ELR (cell line): ENCODE measurements at regions not wholly inside any gene's neighbourhood (a gene's known extent, or its start where the extent isn't known, plus 50 kb on each side); places are given as distances from the start of the nearest gene placed in this dataset.
"Not testable (repeated sequence)": the region's sequence is repeated elsewhere in the genome, so short reads cannot be mapped to it uniquely, and the experiment has no call there.

Source experiments
- DNase-seq: peaks from one replicate; pipeline ENCODE4 v3.0.0-alpha.2; 2015; ENCODE audit warnings: low read depth

- DNase-seq: no peak
Measured at GRCh38 chr3:158026236-158026635, 80.0 kb downstream of the SHOX2 start.

- DNase-seq: not testable (repeated sequence)
Measured at GRCh38 chr3:158019897-158020296, 86.3 kb downstream of the SHOX2 start.

DNA sequence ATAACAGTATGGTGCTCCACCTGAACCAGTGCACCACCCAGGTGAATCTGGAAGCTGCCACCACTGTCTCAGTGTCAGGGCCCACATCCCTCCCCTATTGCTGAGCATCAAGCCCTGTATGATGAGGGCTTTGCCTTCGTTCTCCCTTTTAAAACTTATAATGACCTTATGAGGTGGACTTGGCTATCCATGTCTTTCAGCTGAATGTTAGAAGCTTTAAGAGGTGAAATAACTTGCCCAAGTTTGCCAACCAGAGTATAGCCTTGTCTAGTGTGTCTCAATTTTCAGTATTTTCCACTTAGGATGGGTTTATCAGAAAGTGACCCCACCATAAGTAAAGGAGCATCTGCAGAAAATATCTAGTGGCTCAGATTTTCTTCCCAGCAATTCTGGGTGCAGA is 87.8 kb downstream of the SHOX2 start:
- DNase-seq: no peak

DNA sequence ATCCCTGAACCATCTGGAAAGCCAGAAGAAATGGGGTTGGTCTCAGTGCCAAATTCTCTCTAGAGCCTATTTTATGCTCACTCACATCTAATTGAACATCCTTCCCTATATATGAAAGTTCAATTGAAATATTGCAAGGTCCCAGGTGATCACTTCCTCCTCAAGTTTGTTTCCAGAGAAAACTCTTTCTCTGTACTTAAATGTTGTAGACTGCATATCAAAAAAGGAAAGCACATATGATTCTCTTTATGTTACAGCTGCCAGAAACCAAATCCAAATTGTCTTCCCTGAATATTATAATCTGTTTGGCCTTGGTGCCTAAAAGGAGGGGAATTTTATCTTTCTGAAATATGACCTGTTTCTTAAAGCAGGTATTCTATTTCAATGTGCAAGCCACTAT is 93.3 kb downstream of the SHOX2 start:
- DNase-seq: no peak

DNA sequence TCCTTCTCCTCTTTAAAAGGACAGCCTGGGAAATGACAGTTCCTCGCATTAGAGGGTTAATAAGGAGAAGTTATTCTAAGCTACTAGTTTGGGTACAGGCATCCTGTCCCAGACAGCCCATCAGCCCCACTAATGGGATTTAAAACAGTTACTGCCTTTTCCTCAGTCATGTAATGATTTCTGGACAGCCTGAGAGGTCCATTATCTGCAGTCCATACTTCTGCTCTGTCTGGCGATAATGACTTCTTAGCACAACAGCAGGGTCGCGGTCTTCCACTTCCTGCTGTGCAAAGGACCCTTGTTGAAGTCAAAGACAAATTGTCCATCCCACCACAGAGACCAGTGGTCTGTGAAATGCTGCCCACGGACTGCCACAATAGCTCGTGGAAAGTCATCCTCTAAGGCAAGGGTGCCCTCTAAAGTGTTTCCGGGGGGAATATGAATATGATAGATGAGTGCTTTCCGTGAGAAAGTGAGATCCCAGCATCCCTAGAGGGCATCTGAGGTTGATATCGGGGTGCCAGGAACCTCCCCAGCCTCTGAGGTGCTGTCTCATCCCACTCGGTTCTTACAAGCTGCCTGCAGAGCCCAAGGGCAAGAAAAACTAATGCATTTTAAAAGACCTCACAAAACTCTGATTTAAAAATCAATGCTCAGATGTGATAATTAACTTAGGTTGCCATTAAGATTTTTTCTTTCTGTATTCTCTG is 100.7 kb downstream of the SHOX2 start:
- DNase-seq: no peak

GRCh38 chr3:157999246-157999645 is 107.0 kb downstream of the SHOX2 start:
- peak; percentile 9 for DNase-seq

GRCh38 chr3:157982359-157982758 is 123.9 kb downstream of the SHOX2 start:
- peak; percentile 20 for DNase-seq

GRCh38 chr3:157981819-157982218 is 124.4 kb downstream of the SHOX2 start:
- peak; percentile 36 for DNase-seq

DNA sequence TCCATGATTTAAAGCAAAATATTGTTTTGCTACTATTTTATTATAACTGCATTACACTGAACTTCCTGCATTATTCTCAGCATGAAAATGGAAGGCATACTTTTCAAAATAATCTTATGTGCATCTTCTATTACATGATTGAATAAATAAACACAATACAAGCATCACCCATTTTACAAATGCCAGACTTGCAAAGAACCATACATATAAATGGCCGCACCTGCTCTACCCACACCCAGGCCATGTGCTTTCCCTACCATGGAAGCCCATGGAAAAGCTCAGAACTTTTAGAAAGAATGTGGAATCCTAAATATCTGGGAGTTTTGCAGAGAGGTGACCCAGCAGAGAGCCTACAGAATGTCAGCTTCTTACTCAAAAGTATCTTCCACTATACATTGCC is 127.2 kb downstream of the SHOX2 start:
- DNase-seq: no peak

DNA sequence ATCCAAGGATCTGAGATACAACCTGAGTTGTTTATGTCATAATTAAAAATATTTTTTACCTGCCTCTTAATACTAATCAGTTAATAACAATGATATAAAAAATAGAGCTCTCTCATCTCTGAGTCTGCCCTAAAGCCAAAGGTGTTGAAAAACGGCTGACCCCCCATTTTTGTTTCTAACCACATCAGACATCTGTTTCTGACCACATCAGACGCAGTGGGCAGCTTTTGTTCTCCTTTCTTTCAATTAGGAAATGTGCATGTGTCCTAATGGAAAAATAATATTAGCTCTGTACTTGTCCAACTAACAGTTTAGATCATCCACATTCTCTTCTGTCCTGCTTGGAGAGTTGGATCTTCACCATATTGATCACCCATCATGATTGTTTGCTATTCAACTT is 144.6 kb downstream of the SHOX2 start:
- no peak for DNase-seq

GRCh38 chr3:157958457-157958856 is 147.8 kb downstream of the SHOX2 start:
- DNase-seq: peak; percentile 7

DNA sequence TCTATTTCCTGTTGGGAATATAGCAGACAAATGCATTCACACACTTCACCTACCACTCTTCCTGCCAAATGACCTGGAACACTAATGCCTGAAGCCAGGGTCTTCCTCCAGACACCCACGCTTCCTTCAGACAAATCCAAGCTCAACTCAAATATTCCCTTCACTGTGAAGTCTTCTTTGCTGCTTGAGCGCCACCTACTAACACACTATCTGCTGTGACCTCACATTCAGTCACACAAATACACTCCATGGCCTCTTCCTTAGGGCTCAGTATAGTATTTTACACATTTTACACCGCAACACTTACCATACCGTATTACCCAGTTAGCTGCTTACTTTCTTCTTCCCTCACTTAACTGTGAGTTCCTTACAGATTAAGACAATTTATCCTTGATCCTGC is 149.4 kb downstream of the SHOX2 start:
- DNase-seq: no peak

- DNase-seq: no peak
Measured at GRCh38 chr3:157956176-157956575, 150.0 kb downstream of the SHOX2 start.

DNA sequence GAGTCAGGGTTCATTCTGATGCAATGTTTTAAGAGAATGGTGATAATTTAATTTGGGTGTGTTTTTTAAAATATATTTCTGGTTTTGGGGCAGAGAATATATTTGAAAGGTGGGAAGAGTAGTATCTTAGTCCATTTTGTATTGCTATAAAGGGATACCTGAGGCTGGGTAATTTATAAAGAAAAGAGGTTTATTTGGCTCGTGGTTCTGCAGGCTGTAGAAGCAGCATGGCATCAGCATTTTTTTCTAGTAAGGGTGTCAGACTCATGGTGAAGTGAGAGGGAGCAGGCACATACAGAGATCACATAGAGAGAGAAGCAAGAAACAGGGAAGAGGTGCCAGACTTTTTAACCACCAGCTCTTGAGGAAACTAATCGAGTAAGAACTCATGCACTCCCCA is 152.7 kb downstream of the SHOX2 start:
- no peak for DNase-seq

DNA sequence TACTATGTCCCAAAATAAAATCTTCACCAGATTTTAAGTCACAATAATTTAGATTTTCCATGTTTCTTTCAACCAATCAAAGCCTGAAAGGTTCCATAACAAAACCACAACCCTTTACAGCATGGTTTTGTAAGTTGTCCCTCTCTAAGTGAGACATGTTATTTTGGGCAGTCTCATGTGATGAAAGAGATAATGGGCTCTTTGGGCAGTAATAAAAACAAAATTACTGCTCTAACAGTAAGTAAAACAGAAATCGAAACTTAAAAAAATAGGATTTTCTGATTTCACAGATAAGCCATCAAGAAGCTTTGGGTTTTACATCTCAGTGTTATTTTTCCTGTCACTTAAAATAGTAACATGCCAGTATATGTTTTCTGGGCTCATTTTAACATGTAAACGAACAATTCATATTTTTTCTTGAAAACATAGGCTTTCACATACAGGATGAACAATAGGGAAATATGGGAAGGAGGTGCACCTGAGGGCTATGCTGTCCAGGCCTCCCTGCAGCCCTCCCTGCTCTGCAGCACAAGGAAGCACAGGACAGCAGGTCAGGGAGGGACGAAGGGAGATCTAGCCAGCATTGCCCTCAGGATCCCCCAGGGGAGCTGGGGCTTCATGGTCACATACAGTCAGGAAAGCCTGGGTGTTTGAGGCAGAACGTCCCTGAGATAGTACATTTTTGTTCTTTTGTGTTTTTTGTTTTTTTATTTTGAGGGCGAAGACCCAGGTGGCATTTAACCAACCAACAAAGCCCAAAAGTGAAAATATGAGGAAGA is 157.4 kb downstream of the SHOX2 start:
- no peak for DNase-seq

GRCh38 chr3:157939166-157939565 is 167.1 kb downstream of the SHOX2 start:
- DNase-seq: no peak

GRCh38 chr3:157938154-157938779 is 168.0 kb downstream of the SHOX2 start:
- peak; percentile 21 for DNase-seq

DNA sequence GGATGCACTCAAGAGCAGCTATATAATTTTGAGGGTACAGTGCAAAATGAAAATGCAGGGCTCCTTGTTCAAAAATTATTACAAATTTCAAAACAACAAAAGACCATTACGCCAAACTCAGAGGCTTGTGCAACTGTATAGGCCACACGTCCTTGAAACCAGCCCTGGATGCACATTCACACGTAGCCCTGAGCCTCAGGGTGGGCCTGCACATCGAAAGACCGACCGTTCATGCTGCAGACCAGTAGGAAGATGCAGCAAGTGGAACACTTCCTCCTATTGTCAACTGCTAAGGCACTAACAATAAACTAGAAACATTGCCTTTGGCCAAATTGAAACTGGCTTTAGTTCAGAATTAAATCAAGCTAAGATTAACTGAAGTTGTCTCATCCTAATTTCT is 174.7 kb downstream of the SHOX2 start:
- DNase-seq: no peak

DNA sequence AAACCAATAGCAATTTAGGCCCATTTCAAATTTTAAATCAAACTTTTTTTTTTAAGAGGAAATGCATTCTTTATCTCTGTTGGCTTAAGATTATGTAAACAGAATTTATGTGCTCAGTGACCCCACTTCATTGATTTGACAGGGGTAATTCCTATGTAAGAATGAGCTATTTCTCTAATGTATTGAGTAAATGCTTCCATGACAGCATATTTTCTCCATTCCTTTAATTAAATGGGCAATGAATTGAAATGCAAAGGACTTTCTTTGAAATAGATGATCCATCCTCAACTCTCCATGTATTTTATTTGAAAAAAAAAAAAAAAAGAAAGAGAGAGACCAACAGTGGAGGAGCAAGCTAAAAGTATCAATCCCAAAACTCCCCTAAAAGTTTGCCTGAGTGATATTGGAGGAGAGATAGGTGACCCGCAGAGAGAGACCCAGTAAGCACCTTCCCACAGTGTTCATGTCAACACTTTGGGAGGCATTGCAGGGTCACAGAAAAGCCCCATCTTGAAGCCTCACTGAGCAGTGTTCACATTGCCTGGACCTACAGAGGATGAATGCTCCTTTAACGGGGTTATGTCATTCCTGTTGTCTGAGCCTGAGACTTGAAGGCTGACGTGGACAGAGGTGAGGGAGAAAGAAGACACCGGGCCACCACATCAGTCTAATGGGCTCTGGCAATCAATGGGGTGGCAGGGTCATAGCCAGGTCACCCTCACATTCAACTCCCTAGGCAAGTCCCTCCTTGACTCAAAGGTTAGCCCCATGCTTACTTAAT is 176.0 kb downstream of the SHOX2 start:
- no peak for DNase-seq

DNA sequence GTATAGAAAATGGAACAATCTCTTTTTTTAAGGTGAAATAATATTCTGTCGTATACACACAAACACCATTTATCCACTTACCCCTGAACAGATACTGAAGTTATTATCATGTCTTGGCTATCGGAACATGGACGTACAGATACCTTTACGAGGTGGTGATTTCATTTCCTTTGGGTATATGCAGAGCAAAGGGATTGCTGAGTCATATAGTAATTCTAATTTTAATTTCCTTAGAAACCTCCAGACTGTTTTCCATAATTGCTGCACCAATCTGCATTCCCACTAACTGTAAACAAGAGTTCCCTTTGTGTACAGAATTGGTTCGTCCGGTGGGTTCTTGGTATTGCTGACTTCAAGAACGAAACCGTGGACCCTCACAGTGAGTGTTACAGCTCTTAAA is 179.4 kb downstream of the SHOX2 start:
- no peak for DNase-seq

GRCh38 chr3:157922614-157923013 is 183.6 kb downstream of the SHOX2 start:
- no peak for DNase-seq

DNA sequence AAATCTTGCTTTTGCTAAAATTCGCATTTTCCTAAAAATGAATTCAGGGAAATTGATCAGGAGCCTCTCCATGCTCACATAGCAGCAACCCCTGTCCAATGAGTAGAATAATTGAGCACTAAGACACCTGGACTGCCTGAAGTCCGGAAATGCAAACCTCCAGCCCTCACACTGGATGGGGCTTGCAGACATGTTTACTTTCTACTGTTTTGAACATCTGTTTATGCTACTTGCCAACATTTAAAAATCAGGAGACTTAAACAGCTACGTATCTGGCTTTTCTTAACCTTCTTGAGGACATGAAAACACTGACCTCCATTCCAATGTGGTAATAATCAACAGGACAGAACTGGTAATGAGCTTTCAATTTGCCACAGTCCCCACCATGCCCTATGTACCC is 184.4 kb downstream of the SHOX2 start:
- no peak for DNase-seq
